ENCODE measurements at regions not wholly inside any gene's neighbourhood (a gene's known extent, or its start where the extent isn't known, plus 50 kb on each side); places are given as distances from the start of the nearest gene placed in this dataset.
A peak's percentile ranks its signal among the peaks of the same experiment; 100 is the strongest.

DNA sequence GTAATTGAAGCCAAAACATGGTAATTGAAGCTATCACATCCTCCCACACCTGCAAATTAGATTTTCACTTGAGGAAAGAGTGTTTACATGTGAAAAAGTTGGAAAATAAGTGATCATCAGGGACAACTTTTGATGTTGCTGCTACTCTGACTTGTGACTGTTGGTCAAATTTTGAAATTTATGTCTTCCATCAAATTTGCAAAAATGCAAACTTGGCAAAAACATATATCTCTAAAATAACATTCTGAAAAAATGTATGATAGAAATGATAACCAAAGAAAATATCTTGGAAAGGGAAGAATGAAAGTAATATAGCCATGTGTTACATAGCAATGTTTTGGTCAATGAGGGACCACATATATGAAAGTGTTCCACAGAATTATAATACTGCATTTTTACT, 703.9 kb upstream of the SEMA6D start:
- Histone ChIP-seq H3K27me3 (replicated peaks; ENCODE audit: insufficient read depth, low read depth, low read length, poor library complexity) (no peaks in the 10 kb centered on the region), H3K4me3 (ENCODE audit: low read depth, low read length, poor library complexity, severe bottlenecking) (no peak overlapping the region), H3K36me3 (ENCODE audit: insufficient read depth, low read length, poor library complexity, severe bottlenecking) (no peaks in the 10 kb centered on the region), H3K27ac (ENCODE audit: low read depth, low read length, poor library complexity, severe bottlenecking) (no peak overlapping the region), H3K4me1 (ENCODE audit: insufficient read depth, low read length, poor library complexity, severe bottlenecking) (no peaks in the 10 kb centered on the region), H3K9me3 (ENCODE audit: low read depth, low read length, poor library complexity, severe bottlenecking) (no peaks in the 10 kb centered on the region)
- ChIA-PET CTCF (no interaction called here), POLR2A (ENCODE audit: low non-redundant PET) (no interaction called here)
- intact Hi-C loops (cut with micrococcal nuclease; ENCODE audit: unreplicated experiment), result no loop called here
- TF ChIP-seq, protein P1, sequence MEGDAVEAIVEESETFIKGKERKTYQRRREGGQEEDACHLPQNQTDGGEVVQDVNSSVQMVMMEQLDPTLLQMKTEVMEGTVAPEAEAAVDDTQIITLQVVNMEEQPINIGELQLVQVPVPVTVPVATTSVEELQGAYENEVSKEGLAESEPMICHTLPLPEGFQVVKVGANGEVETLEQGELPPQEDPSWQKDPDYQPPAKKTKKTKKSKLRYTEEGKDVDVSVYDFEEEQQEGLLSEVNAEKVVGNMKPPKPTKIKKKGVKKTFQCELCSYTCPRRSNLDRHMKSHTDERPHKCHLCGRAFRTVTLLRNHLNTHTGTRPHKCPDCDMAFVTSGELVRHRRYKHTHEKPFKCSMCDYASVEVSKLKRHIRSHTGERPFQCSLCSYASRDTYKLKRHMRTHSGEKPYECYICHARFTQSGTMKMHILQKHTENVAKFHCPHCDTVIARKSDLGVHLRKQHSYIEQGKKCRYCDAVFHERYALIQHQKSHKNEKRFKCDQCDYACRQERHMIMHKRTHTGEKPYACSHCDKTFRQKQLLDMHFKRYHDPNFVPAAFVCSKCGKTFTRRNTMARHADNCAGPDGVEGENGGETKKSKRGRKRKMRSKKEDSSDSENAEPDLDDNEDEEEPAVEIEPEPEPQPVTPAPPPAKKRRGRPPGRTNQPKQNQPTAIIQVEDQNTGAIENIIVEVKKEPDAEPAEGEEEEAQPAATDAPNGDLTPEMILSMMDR (conservative IDR thresholded peaks at IDR 0.05; ENCODE audit: low read depth, low read length), result no peak
- TF ChIP-seq EZH2 (IDR thresholded peaks at IDR 0.05; ENCODE audit: borderline replicate concordance, low read depth, low read length, poor library complexity, severe bottlenecking), result no peak
- no peak for DNase-seq (ENCODE audit: low spot score)
- BruUV-seq (replicated peaks), result no TSS peak

DNA sequence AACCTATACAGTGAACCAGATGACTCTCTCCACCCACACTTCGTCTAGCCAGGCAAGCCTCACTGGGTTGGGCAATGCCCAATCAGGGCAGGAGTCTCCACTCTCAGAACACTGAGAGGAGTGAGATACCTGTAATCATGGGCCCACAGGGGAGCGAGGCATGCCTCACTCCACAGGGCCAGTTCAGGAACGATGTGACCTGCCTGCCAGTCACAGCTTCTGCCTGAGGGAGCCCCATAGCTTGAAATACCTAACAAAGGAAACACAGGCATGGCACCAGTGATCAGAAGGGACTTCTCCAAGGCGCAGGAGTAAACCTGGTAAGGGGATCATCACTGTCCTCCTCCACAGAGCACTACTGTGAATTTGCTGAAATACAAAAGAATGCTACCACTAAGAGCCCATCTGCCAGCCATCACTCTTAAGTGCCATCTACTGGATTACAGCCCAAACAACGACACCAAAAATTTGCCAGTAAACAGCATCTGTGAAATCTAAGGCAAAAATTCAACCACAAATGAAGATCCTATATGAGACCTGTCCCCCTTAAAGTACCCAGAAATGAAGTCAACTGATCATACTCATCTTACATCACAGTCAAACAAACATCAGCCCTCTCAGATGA, 689.9 kb upstream of the SEMA6D start:
- Histone ChIP-seq H3K27ac (ENCODE audit: low read depth, low read length, poor library complexity, severe bottlenecking) (no peak overlapping the region), H3K27me3 (replicated peaks; ENCODE audit: insufficient read depth, low read depth, low read length, poor library complexity) (no peaks in the 10 kb centered on the region), H3K4me1 (ENCODE audit: insufficient read depth, low read length, poor library complexity, severe bottlenecking) (no peaks in the 10 kb centered on the region), H3K36me3 (ENCODE audit: insufficient read depth, low read length, poor library complexity, severe bottlenecking) (no peaks in the 10 kb centered on the region), H3K4me3 (ENCODE audit: low read depth, low read length, poor library complexity, severe bottlenecking) (no peak overlapping the region), H3K9me3 (ENCODE audit: low read depth, low read length, poor library complexity, severe bottlenecking) (no peaks in the 10 kb centered on the region)
- ChIA-PET CTCF (no interaction called here), POLR2A (ENCODE audit: low non-redundant PET) (no interaction called here)
- BruUV-seq (replicated peaks), result no TSS peak
- TF ChIP-seq, protein P1 (conservative IDR thresholded peaks at IDR 0.05; ENCODE audit: low read depth, low read length), result peak; percentile 45
- TF ChIP-seq EZH2 (IDR thresholded peaks at IDR 0.05; ENCODE audit: borderline replicate concordance, low read depth, low read length, poor library complexity, severe bottlenecking), result no peak
- intact Hi-C loops (cut with micrococcal nuclease; ENCODE audit: unreplicated experiment), result no loop called here
- DNase-seq (ENCODE audit: low spot score), result peak; percentile 32

DNA sequence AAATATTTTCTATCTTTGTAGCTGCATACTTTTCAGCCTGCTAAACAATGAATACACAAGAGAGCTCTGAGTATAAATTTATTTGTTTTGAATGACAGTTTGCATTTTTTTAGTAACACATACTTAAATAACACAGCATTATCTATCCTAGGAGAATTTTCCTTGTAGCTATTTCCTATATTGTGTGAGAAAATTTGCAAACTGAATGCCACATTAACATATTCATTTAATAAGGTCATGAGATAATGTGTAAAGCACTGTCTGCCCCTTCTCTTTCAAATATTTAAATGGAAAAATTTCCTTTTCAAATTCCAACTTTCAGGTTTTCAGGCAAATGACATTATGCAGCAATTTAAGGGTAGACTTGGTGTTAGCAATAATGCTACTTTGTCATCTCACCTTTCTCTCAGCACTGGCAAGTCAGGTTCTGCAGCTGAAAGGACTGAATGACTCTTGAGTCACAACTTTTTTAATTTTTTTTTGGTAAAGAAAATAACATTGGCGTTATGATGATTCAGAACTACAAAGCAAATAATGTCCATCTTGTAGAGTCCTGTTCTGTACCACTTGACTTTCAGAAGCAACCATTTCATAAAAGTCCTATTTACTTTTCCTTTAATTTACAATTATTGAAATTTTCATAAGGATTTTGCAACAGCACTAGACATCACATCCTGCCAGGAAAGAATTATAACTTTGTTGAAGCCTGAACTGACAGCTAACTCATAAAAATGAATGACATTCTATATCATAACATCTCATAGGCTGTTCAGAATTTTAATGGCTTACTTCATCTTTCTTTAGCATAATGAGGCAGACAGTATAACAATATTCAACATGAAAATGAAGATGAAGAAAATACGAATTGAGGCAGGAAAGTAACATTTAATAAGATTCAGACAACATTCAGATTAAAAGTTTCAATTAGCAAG, 681.6 kb upstream of the SEMA6D start:
- no TSS peak for BruUV-seq (replicated peaks)

More for the DNA sequence above, 681.6 kb upstream of the SEMA6D start:
- peak overlapping the region; percentile 16 for H3K27ac ChIP-seq (ENCODE audit: low read depth, low read length, poor library complexity, severe bottlenecking)
- H3K27me3 ChIP-seq (replicated peaks; ENCODE audit: insufficient read depth, low read depth, low read length, poor library complexity), result no peaks in the 10 kb centered on the region
- no peak for TF ChIP-seq EZH2 (IDR thresholded peaks at IDR 0.05; ENCODE audit: borderline replicate concordance, low read depth, low read length, poor library complexity, severe bottlenecking)
- TF ChIP-seq, protein P1 (conservative IDR thresholded peaks at IDR 0.05; ENCODE audit: low read depth, low read length), result no peak
- ChIA-PET CTCF (no interaction called here), POLR2A (ENCODE audit: low non-redundant PET) (no interaction called here)
- H3K4me1 ChIP-seq (ENCODE audit: insufficient read depth, low read length, poor library complexity, severe bottlenecking), result peaks cover 7% of the 10 kb centered on the region
- H3K9me3 ChIP-seq (ENCODE audit: low read depth, low read length, poor library complexity, severe bottlenecking), result no peaks in the 10 kb centered on the region
- intact Hi-C loops (cut with micrococcal nuclease; ENCODE audit: unreplicated experiment), result no loop called here
- H3K36me3 ChIP-seq (ENCODE audit: insufficient read depth, low read length, poor library complexity, severe bottlenecking), result no peaks in the 10 kb centered on the region
- peak; percentile 5 for DNase-seq (ENCODE audit: low spot score)
- no peak overlapping the region for H3K4me3 ChIP-seq (ENCODE audit: low read depth, low read length, poor library complexity, severe bottlenecking)
